ENCODE measurements at regions not wholly inside any gene's neighbourhood (a gene's known extent, or its start where the extent isn't known, plus 50 kb on each side); places are given as distances from the start of the nearest gene placed in this dataset.

DNA sequence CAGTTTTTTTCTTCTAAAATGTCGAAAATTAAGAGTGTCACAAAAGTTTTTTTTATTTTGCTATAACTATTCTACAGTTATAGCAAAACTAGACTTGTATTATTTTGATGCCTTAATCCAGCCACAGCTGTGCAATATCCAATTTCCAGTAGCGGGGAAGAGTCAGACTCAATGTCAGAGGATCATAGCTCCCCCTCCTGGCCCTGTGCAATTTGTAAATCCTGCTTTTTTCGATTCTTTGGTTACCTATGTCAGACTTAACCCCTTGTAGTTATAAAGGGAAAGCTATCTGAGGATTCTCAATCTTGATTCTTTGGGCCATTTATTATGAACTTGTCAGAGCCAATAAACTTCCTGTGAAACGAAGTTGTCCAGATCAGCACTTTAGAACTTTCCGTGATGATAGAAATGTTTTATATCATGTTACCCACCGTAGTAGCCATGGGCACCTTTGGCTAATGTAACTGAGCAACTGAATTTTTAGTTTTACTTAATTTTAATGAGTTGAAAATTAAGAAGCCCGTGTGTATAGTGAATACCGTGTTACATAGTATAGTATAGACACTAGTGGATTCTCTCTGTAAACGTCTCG is 87.7 kb upstream of the PRKCQ start:
- peak; percentile 70 for DNase-seq

DNA sequence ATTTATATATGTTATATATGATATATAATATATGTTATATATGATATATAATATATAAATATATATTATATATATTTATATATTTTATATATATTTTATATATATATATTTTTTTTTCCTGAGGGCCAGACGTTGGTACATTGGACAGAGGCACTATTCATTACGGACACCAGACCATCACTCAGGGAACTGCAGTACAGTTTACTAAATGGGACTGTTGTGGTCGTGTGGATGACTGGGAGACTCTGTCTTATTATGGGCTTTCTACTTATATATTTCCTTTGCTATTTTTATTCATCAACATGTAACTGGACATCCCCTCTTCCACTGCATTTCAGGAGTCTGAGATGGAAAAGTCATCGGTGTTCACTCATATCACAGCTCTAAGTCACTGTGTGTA is 87.1 kb upstream of the PRKCQ start:
- DNase-seq: no peak

DNA sequence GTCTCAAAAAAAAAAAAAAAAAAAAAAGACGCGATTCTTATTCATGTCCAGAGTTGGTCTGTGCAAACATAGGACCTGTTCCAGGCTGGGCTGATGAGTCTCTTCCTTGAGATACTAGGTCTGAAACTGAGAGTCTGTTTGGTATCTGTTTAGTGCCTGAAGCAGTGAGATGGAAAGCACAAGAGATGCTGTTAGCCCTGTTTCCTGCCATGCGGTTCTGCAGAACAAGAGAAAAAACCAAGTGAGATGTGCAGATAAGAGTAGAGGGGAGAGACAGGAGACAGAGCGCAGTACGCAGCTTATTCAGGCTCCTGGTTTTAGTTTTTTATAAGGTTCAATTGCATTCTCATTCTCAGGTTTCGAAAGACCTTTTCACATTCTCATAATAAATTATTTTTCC is 85.8 kb upstream of the PRKCQ start:
- peak; percentile 58 for DNase-seq

DNA sequence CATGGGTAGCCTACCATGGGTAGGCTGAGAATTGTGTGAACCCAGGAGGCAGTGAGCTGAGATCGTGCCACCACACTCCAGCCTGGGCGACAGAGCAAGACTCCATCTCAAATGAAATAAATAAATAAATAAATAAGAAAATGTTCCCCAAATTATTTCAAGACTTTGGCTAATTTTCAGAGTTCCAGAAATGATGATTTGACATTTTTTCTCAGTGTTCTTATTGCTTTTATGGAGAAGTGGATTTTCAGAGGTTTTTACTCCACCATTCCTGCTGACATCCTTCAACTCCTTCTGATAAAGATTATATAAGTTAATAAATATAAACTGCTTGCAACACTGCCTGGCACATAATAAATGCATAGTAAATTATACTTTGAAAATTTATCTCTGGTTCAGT is 80.4 kb upstream of the PRKCQ start:
- no peak for DNase-seq

DNA sequence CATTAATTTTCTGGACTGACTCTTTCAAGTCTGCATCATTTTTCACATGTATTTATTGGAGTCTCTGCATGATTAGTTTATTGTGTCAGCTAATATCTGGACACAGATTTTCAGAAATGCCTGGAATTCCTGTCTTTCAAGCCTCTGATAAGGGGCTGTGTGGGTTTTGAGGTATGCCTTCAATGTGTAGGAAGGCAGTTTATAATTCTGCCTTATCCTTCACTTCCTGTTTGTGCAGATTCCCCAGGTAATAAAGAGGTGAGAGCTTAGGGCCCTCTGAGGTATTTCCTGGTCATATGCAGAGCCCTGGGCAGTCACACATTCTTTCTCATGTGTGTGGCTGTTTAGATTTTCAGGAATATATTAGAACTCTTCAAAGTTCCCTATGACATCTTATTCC is 79.4 kb upstream of the PRKCQ start:
- no peak for DNase-seq

DNA sequence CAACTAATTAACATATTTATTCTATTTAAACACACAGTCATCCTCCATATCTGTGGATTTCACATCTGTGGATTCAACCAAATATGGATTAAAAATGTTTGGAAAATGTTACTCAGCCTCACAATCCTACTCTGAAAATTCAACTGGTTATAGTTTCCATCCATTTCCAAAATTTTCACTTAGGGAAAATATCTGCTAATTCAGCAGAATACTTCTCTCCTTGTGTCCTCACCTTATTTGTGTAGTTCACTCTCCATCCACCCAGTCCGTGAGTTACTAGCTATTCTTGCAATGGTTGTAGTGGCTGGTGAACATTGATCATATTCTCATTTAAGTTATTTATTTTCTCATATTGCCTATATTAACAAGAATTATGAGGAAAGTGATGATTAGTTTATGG is 77.6 kb upstream of the PRKCQ start:
- no peak for DNase-seq

DNA sequence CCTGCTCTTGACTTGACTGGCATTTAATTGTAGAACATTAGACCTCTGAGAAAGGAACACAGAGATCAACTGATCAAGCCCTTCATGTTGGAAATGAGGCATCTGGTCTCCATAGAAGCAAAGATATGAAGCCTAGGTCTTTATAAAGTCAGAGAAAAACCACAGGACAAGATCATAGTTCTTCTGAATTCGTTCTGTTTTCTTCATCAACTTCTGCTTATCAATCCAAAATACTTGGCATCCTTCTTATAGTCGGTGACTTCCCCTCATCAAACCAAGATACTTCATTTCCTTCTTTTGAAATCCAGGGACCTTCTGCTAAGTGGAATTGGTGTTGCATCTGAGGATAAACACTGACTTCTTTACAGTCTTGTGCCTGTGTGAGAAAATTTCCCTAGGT is 77.1 kb upstream of the PRKCQ start:
- no peak for DNase-seq

DNA sequence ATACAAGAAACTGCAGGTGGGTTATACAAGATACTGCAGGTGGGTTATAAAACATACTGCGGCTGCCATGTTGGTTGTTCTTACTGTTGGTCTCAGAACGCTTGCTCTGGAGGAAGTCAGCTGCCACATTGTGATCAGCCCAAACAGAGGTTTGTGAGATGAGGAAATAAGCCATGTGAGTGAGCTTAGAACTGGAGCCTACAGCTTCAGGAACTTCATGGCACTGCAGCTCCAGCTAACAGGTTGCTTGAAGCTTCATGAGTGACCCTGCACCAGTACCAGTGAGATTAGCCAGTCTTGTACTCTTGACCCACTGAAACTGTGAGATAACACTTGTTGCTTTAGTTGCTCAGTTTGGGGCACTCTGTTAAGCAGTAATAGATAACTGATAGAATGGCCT is 74.5 kb upstream of the PRKCQ start:
- DNase-seq: no peak

DNA sequence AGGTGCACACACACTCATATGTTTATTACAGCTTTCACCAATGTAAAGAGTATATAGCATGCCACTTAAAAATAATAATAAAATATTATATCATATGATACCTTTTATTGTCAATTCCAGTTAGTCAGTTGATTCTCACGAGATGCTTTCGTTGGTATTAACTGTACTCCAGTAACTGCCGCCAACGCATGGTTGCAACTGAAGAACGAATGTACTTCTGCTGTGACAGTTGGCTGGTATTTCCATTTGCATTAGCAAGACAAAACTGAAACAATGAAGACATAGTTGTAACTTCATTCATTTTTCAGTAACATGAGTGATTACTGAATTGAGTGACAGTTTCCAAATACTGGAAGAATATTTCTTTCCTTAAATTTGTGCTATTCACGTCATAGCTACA is 70.5 kb upstream of the PRKCQ start:
- no peak for DNase-seq

DNA sequence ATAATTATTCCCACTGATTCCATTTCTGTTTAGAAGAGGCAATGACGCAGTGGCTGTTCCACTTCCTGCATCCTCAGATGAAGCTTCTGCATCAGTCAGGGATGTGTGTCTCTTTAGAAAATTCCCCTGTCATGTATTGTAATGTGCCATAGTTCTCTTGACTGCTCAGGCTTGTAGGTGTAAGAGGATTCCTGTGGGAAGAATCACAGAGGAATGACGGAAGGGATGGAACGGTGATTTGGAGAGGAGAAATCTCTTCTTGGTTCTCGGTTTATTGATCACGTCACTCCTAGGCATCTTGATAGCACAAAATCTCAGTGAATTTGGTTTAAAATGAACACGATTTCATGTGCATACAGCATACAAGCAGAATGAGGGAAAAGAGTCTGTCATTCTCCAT is 69.8 kb upstream of the PRKCQ start:
- no peak for DNase-seq

DNA sequence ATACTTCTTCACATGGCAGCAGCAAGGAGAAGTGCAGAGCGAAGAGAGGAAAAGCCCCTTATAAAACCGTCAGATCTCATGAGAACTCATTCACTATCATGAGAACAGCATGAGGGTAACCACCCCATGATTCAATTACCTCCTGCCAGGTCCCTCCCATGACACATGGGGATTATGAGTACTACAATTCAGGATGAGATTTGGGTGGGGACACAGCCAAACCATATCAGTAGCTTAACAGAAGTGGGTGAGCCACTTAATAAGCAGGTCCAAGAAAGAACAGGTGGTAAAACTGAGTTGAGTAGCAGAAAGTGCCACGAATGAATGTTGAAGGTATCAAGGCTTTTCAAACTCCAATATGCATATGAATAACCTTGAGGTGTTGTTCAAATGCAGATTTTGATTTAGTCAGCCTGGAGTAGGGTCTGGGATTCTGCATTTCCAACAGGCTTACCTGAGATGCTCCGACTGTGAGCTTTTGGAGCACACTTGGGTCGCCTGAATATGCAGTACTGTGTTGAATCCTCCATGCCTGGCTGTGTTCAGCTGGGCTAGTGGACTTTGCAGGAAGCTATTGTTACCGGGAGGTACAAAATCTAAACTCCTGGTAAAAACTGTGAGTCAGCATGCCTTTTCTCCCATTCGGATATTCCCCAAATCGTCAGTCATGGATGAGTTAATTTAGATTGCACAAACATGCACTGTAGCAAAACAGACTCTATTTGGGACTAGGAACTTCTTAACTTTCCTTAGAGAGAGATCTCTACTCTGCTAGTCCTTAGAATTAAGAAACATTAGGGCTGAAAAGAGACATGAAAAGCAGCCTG is 69.0 kb upstream of the PRKCQ start:
- DNase-seq: no peak

DNA sequence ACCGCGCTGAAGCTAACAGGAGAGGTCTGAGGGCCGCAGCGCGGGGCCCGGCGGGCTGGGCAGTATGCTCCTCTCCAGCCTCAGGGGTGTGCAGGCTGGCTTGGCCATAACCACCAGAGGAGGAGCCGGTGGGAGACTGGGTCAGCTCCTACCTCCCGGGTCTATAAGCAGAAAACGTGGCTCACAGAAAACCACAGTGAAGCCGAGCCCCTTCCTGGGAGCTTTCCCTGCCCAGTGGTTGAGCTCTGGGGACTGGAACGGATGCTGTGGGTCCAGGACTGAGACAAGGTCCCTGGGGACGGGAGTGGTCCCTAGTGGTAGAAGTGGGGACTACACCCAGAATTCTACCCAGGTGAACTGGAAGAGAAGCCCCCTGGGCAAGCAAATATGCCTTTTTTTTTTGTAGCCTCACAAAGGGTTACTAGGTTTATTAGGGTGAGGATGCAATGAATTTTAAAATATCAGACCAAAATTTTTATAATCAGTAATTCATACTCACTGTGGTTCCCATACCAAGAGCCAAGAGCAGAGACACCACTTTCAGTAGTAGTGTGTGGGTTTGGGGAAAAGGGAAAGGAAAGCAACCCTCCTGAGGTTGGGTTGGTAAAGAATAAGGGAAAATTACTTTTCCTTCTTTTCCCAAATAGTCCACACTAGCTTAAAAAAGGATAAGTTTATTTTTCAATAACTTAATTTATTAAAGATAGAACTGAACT is 67.9 kb upstream of the PRKCQ start:
- DNase-seq: peak; percentile 85

DNA sequence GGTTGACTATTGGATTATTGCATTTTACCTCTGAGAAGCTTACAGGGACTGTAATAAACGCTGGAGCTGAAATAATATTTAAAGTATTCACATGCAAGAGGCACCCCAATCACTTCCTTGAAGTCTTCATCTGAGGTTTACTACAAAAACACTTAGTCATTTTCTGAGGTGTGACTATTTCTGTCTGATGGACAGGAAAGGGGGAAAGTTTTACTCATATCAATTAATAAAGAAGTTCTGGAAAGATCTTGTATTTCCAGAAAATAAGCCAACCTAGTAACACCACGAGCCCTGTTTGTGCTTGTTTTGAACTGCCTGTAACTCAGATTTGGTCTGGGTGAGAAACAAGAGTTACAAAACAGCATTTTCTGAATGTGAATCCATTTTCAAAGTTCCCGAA is 63.9 kb upstream of the PRKCQ start:
- no peak for DNase-seq

DNA sequence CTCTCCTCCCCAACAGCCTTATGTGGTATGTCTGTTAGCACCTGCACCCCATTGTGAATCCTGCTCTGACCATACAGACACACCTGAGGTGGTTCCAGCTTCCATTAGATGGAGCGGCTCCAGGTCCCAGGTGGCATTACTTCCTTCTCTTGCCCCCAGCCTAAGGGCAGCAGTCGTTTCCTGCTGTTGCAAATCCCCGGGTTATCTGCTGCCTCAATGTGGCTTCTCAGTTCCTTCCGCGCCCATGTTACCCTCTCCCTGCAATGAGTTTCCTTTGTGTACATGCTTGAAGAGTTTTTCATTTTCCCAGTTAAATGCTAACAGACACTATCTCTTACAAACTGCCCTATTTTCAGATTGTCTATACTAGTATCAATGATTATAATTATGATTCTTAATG is 62.8 kb upstream of the PRKCQ start:
- DNase-seq: peak; percentile 36

DNA sequence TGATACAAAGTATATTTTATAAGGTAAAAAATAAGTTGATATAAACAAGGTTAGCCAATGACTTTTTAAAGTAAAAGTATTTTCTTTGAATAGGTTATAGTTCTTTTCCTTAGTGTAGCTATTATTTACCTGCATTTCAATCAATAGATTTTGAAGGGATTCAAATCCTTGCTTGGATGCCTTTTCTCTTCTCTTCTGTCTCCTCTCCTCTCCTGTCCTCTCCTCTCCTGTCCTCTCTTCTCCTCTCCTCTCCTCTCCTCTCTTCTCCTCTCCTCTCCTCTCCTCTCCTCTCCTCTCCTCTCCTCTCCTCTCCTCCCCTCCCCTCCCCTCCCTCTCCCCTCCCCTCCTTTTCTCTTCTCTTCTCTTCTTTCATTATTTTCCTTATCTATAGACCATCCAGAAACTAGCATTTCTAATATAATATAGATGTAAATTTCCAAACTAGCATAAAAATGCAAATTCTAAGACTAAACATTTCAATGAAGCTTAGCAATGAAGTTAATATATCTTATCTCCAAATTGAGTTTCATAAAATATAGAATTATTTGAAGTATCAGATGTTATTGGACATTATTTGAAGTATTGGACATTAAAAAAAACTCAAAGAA is 60.5 kb upstream of the PRKCQ start:
- no peak for DNase-seq

DNA sequence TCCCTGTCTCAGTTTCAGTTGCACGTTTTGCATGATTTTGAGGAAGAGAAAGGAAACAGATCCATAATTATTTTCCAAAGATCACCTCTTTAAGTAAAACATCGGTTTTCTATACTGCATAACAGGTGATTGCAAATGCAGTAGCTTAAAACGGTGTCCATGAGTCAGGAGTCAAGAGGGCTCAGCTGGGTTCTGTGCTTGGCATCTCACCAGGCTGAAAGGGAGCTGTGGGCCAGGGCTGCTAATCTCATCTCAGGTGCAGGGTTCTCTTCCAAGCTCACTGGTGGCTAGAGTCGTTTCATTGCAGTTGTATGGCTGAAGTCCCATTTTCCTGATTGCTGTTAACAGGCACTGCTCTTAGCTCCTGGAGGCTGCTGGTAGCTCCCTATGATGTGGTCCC is 57.0 kb upstream of the PRKCQ start:
- DNase-seq: no peak

DNA sequence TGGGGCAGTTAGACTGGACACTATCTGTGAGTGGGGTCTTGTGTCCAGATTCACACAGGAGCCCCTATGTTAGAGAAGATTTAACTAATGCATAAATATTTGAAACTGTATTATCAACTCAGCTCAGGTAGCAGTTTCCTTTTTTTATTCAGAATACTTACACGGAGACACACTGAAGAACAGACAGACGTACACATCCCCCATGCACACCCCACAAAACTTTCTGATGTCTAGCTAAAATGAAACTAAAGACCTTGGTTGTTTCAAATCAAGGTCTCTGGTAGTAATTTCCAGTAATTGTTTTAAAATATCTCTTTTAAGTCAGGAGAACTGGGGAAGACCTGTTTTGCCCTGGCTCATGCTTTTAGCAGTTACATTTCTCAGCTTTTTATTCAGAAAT is 55.7 kb upstream of the PRKCQ start:
- DNase-seq: no peak
